ENCODE measurements at regions not wholly inside any gene's neighbourhood (a gene's known extent, or its start where the extent isn't known, plus 50 kb on each side); places are given as distances from the start of the nearest gene placed in this dataset.

GRCh38 chr10:21417172-21417712, 108.2 kb downstream of the SKIDA1 start:
- TF ChIP-seq EZH2 (IDR thresholded peaks at IDR 0.05; ENCODE audit: borderline replicate concordance, control insufficient read depth, low read depth, low read length), result no peak
- no peak for TF ChIP-seq KAT2A (conservative IDR thresholded peaks at IDR 0.05; ENCODE audit: control insufficient read depth, low read depth, low read length)
- no peak for TF ChIP-seq EP300 (IDR thresholded peaks at IDR 0.05; ENCODE audit: borderline replicate concordance in 1 of 2, control insufficient read depth in 1 of 2, low read depth in 2 of 2, low read length in 2 of 2)
- no peak for TF ChIP-seq ZNF207 (IDR thresholded peaks at IDR 0.05; ENCODE audit: borderline replicate concordance)
